GM12872 (cell line): ENCODE measurements at regions not wholly inside any gene's neighbourhood (a gene's known extent, or its start where the extent isn't known, plus 50 kb on each side); places are given as distances from the start of the nearest gene placed in this dataset.

Experiments
- CTCF ChIP-seq: IDR thresholded peaks from 3 replicates; pipeline ENCODE4 v1.5.1; 2011; ENCODE audit warnings: low read depth, mild to moderate bottlenecking, low read length, moderate library complexity; ENCODE audit not compliant: insufficient read depth

- no peak for TF ChIP-seq CTCF
These were observed 54.7 kb upstream of the NRIP1 start for GRCh38 chr21:15119486-15119885.

GRCh38 chr21:15121097-15121654 is 56.4 kb upstream of the NRIP1 start:
- no peak for TF ChIP-seq CTCF

GRCh38 chr21:15121655-15122120 is 56.9 kb upstream of the NRIP1 start:
- no peak for TF ChIP-seq CTCF

GRCh38 chr21:15122241-15122640 is 57.4 kb upstream of the NRIP1 start:
- no peak for TF ChIP-seq CTCF

- TF ChIP-seq CTCF = no peak
These were observed 59.9 kb upstream of the NRIP1 start for GRCh38 chr21:15124731-15125130.

- TF ChIP-seq CTCF = no peak
These were observed 62.1 kb upstream of the NRIP1 start for GRCh38 chr21:15126948-15127347.

GRCh38 chr21:15127437-15127836 is 62.6 kb upstream of the NRIP1 start:
- no peak for TF ChIP-seq CTCF
